Left lung (tissue), 4 donors: ENCODE measurements at regions not wholly inside any gene's neighbourhood (a gene's known extent, or its start where the extent isn't known, plus 50 kb on each side); places are given as distances from the start of the nearest gene placed in this dataset.

Experiments used
- ATAC-seq: fragments of 200-7000 bp; cut with Tn5 transposase; one replicate; pipeline ENCODE4 v1.9.1; 2020; ENCODE audit warnings: moderate library complexity
- DNase-seq, 4 donors: peaks; one replicate each; pipeline ENCODE4 v3.0.0-alpha.2; 2013 to 2020
- H3K27ac ChIP-seq, 2 donors: fragments of 200-600 bp; sonication (generic) in 1 of 2; one replicate each; pipeline versions ENCODE4 v1.5.0 to v1.8.0; 2020 to 2021
- H3K27me3 ChIP-seq, 2 donors: fragments of 200-600 bp; sonication (generic) in 1 of 2; one replicate each; pipeline versions ENCODE4 v1.5.0 to v1.8.0; 2020 to 2021
- H3K36me3 ChIP-seq, 2 donors: fragments of 200-600 bp; sonication (generic) in 1 of 2; one replicate each; pipeline versions ENCODE4 v1.5.0 to v1.8.0; 2020 to 2021
- H3K4me1 ChIP-seq, 2 donors: fragments of 200-600 bp; one replicate each; pipeline ENCODE4 v1.8.0; 2021
- H3K4me3 ChIP-seq, 2 donors: fragments of 200-600 bp; sonication (generic) in 1 of 2; one replicate each; pipeline versions ENCODE4 v1.5.0 to v1.8.0; 2020 to 2021; ENCODE audit warnings: mild to moderate bottlenecking in 1 of 2
- H3K9me3 ChIP-seq, 2 donors: fragments of 200-600 bp; sonication (generic) in 1 of 2; one replicate each; pipeline versions ENCODE4 v1.5.0 to v1.8.0; 2020 to 2021
- intact Hi-C, 2 donors: fragments of 100-400 bp; cut with DNase I; formaldehyde crosslinking; loops; one replicate each; pipeline versions ENCODE4 v1.11.2 to v1.14.2; 2022
- TF ChIP-seq, protein P1 (sequence below), 2 donors: fragments of 200-600 bp; sonication (generic) in 1 of 2; IDR thresholded peaks; one replicate each; pipeline versions ENCODE4 v1.5.0 to v1.8.0; 2021; ENCODE audit warnings: antibody characterized with exemption in 2 of 2
- donor health status: DM: no; HTN: yes; CAD: no.
- donor health status: DM: no; HTN: no; CAD: no.

DNA sequence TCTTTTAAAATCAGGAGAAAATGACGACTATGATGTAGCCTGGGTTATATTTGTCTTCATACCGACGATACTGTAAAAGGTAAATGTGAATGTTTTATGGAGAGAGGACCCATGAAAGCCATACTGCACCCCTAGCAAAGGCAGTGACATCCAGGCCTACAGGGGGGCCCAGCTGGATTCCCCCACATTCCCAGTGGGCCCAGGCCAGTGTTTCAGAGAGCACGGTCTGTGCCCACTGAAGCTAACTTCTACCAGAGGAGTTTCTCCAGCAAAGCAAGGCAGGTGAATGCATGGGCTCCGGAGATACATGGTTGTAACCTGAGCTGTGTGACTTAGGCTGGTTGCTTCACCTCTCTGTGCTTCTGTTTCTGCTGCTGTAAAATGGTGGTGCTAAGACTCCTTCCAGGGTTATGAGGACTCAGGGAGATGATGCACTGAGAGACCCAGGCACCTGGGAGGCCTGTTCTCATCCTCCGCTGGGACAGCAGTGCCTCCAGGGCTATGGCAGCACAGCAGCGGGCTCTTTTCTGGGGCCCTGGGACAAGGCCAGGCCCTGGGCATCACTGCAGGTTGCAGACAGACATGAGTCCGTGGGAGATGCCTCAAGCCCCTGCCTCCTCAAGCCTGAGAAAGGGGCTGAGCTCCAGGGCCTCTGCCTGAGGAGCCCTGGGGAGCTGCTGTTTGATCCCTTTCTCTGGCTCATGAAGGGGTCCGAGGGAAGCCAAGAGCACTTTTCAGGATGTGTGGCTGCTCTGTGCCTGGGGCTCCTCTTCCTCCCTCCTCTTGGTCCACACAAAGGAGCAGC, 73.7 kb downstream of the SERPINA3 start:
- TF ChIP-seq, protein P1, sequence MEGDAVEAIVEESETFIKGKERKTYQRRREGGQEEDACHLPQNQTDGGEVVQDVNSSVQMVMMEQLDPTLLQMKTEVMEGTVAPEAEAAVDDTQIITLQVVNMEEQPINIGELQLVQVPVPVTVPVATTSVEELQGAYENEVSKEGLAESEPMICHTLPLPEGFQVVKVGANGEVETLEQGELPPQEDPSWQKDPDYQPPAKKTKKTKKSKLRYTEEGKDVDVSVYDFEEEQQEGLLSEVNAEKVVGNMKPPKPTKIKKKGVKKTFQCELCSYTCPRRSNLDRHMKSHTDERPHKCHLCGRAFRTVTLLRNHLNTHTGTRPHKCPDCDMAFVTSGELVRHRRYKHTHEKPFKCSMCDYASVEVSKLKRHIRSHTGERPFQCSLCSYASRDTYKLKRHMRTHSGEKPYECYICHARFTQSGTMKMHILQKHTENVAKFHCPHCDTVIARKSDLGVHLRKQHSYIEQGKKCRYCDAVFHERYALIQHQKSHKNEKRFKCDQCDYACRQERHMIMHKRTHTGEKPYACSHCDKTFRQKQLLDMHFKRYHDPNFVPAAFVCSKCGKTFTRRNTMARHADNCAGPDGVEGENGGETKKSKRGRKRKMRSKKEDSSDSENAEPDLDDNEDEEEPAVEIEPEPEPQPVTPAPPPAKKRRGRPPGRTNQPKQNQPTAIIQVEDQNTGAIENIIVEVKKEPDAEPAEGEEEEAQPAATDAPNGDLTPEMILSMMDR (IDR thresholded peaks at IDR 0.05), result no peak
- DNase-seq (no peak), ATAC-seq (no peak)
- Histone ChIP-seq H3K9me3 (no peaks in the 10 kb centered on the region), H3K27ac (no peak overlapping the region), H3K4me3 (no peak overlapping the region), H3K27me3 (peaks cover 0 to 33% of the 10 kb centered on the region in 2 donors), H3K36me3 (no peaks in the 10 kb centered on the region), H3K4me1 (peaks cover 0 to 5% of the 10 kb centered on the region in 2 donors)
- intact Hi-C loops, result loop anchor here in 1 of 2 donors (10.0 kb wide), 1 partner anchor 749 kb away; no protein-coding TSS in a partner anchor

DNA sequence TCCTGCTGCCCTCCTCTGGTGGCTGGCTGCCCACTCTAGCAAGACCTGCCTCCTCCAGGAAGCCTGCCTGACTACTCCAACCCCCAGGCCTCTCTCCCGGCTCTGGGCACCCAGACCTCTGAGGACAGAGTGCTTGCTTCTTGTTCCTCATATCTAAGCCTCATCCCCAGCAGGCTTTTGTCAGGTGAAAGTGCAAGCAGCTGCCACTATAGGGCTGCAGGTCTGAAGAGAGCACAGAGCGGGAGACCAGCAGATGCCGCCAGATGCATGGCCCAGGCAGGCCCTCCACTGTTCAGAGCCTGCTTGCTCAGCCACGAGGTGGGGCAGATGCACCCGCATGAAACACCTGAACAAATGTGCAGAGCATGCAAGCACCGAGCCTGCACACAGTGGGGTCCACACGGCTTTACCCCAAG, 73.0 kb downstream of the SERPINA3 start:
- TF ChIP-seq, protein P1 (IDR thresholded peaks at IDR 0.05), result no peak
- H3K4me1 ChIP-seq, result peaks cover 0 to 5% of the 10 kb centered on the region in 2 donors
- H3K9me3 ChIP-seq, result no peaks in the 10 kb centered on the region
- ATAC-seq (no peak), DNase-seq (peak in 1 of 4 donors; percentile 22)
- no peak overlapping the region for H3K4me3 ChIP-seq
- H3K36me3 ChIP-seq, result no peaks in the 10 kb centered on the region
- H3K27ac ChIP-seq, result no peak overlapping the region
- peaks cover 0 to 25% of the 10 kb centered on the region in 2 donors for H3K27me3 ChIP-seq
- intact Hi-C loops, result loop anchor here in 1 of 2 donors (10.0 kb wide), 1 partner anchor 750 kb away; no protein-coding TSS in a partner anchor

DNA sequence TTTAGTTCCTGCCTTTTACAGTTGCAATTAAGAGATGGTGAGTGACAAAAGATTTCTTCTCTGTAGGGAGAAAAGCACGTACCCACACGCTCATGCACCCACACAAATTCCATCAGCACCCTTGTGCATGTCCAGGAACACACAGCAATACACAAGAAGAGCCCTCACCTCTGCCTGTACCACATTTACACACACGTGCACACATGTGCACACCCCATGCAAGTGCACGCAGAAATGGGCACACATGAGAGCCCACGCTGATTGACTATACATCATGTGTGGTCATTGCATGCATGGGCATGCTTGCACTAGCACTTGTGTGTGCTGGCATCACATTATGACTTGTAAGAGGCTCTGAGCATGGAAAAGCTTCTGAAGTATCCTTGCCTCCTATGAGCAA, 70.5 kb downstream of the SERPINA3 start:
- Histone ChIP-seq H3K36me3 (no peaks in the 10 kb centered on the region), H3K4me3 (no peak overlapping the region), H3K27me3 (peaks cover 0 to 10% of the 10 kb centered on the region in 2 donors), H3K4me1 (no peaks in the 10 kb centered on the region), H3K9me3 (no peaks in the 10 kb centered on the region), H3K27ac (no peak overlapping the region)
- DNase-seq, result no peak
- intact Hi-C loops, result loop anchor here in 1 of 2 donors (10.0 kb wide), 1 partner anchor 752 kb away; no protein-coding TSS in a partner anchor
- TF ChIP-seq, protein P1 (IDR thresholded peaks at IDR 0.05), result no peak
- ATAC-seq, result no peak

DNA sequence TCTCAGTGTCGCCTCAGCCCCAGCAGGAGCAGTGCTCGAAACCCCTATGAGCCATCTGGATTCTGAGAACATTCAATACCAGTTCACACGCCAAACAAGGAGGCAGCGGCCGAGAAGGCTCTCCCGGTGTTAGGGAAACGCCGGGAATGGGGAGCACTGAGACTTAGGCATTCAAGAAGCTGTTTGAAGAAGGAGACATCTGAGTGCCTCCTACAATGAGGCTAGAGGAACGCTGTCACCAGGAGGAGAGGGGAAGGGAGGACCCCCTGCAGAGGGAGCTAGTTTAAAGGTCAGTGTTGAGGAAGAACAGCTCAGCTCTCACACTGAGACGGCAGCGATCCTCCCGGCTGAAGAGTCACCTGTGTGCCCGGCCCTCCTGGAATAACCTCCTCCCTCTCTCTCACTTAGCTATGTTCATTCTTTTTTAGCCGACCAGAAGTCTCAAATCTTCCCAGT, 69.9 kb downstream of the SERPINA3 start:
- TF ChIP-seq, protein P1 (IDR thresholded peaks at IDR 0.05), result no peak
- DNase-seq (peak in 1 of 4 donors; percentile 19), ATAC-seq (no peak)
- Histone ChIP-seq H3K9me3 (no peaks in the 10 kb centered on the region), H3K4me1 (no peaks in the 10 kb centered on the region), H3K27me3 (peaks cover 0 to 17% of the 10 kb centered on the region in 2 donors), H3K27ac (no peak overlapping the region), H3K4me3 (no peak overlapping the region), H3K36me3 (no peaks in the 10 kb centered on the region)
- intact Hi-C loops, result loop anchor here in 1 of 2 donors (10.0 kb wide), 1 partner anchor 753 kb away; no protein-coding TSS in a partner anchor
